RWPE1 (cell line): ENCODE measurements at regions not wholly inside any gene's neighbourhood (a gene's known extent, or its start where the extent isn't known, plus 50 kb on each side); places are given as distances from the start of the nearest gene placed in this dataset.
"Not testable (repeated sequence)": the region's sequence is repeated elsewhere in the genome, so short reads cannot be mapped to it uniquely, and the experiment has no call there.

Experiments
- CTCF ChIA-PET: fragments of 350-600 bp; sonication (Branson Sonifier 250); formaldehyde crosslinking; extraction: SDS; loops from one replicate; lab custom pipeline; 2021; lab: Yijun Ruan, JAX
- POLR2A ChIA-PET: fragments of 400-600 bp; formaldehyde crosslinking; extraction: SDS; loops from one replicate; lab custom pipeline; 2020; ENCODE audit warnings: antibody characterized with exemption; ENCODE audit not compliant: low non-redundant PET; lab: Yijun Ruan, JAX
- DNase-seq: peaks from one replicate; pipeline ENCODE4 v3.0.0; 2012; ENCODE audit warnings: low spot score
- H3K27ac ChIP-seq: fragments of 450-650 bp; 2 replicates; pipeline ENCODE4 v1.5.1; 2017
- TF ChIP-seq, protein P1 (sequence below): fragments of 450-650 bp; conservative IDR thresholded peaks from 2 replicates; pipeline ENCODE4 v1.5.1; 2017; ENCODE audit warnings: low read depth, mild to moderate bottlenecking

DNA sequence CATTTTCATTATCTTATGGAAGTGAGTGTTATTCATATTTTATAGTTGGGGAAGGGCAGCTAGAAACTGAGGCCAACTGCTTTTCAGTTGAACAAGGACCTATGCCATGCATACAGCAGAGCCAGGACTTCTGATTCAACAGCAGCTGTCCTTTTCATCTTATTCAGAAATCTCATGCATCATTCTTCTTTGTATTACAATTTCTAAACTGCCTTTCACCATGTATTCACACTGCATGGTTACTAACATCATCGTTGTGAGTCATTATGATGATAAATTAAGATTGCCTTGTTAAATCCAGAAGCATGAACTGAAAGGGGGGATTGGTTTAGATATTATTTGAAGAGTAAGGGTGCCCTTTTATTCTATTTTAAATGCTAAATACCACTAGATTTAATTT is 1470.1 kb upstream of the GOT2 start:
- TF ChIP-seq, protein P1, sequence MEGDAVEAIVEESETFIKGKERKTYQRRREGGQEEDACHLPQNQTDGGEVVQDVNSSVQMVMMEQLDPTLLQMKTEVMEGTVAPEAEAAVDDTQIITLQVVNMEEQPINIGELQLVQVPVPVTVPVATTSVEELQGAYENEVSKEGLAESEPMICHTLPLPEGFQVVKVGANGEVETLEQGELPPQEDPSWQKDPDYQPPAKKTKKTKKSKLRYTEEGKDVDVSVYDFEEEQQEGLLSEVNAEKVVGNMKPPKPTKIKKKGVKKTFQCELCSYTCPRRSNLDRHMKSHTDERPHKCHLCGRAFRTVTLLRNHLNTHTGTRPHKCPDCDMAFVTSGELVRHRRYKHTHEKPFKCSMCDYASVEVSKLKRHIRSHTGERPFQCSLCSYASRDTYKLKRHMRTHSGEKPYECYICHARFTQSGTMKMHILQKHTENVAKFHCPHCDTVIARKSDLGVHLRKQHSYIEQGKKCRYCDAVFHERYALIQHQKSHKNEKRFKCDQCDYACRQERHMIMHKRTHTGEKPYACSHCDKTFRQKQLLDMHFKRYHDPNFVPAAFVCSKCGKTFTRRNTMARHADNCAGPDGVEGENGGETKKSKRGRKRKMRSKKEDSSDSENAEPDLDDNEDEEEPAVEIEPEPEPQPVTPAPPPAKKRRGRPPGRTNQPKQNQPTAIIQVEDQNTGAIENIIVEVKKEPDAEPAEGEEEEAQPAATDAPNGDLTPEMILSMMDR: no peak
- ChIA-PET CTCF (interaction anchor here (0.5 to 0.6 kb wide), 2 partner anchors 12 to 508 kb away, joined by 3 to 4 read pairs; no protein-coding TSS in a partner anchor), POLR2A (no interaction called here)
- H3K27ac ChIP-seq: no peak overlapping the region
- peak; percentile 1 for DNase-seq

DNA sequence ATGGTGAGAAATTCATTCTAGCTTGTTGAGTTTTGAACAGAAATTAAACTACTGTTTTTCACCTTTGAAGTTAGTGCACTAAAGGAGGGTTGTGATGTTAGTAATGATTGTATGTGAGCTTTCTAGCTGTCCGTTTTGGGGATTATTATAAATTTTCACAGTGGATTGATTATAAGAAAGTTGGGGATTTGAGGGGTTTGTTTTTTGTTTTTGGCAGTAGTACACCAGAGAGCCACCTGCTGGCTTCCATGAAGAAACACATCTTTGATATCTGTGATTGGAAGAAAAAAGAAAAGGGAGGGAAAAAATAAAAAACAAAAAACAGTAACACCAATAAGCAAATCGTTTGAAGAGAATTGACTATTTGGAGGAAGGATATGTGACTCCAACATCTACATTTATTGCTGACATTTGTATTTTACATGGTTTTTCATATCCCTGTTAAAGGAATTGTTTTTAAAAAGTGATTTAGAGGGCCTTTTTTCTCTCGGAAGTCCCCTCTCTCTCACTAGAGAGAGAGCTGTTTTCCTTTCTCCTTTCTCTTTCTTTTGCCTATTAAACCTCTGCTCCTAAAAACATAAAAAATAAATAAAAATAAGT is 1469.5 kb upstream of the GOT2 start:
- POLR2A ChIA-PET: no interaction called here
- H3K27ac ChIP-seq: no peak overlapping the region
- TF ChIP-seq, protein P1: peak; percentile 17; the same call in 1 of the 2 replicates
- CTCF ChIA-PET: interaction anchor here (0.7 to 0.8 kb wide), 5 partner anchors 11 to 1199 kb away, joined by 3 to 12 read pairs (median 3); no protein-coding TSS in a partner anchor
- peak; percentile 5 for DNase-seq

DNA sequence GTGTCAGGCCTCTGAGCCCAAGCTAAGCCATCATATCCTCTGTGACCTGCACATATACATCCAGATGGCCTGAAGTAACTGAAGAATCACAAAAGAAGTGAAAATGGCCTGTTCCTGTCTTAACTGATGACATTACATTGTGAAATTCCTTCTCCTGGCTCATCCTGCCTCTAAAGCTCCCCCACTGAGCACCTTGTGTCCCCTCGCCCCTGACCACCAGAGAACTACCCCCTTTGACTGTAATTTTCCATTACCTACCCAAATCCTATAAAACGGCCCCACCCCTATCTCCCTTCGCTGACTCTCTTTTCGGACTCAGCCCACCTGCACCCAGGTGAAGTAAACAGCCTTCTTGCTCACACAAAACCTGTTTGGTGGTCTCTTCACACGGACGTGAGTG is 1466.6 kb upstream of the GOT2 start:
- H3K27ac ChIP-seq, POLR2A ChIA-PET, CTCF ChIA-PET, DNase-seq: not testable (repeated sequence)

DNA sequence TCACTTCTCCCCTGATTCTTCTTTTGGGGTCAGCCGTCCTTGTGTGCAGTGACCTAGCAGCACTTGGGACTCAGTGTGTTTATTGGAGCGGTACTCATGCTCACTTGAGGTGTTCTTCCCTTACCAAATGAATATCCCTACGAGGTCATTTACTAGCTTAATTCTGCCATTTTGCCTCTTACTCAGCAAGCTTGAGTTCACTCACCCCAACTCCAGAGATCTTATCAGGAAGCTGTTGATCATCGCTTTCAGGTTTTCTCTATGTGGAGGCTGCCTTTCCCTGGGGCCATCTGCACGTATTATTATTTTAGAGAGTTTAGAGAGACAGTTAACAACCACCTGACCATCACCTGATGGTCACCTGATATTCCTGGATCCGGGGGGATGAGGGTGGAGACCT is 1466.0 kb upstream of the GOT2 start:
- ChIA-PET POLR2A (no interaction called here), CTCF (no interaction called here)
- no peak overlapping the region for H3K27ac ChIP-seq
- TF ChIP-seq, protein P1: no peak
- no peak for DNase-seq

DNA sequence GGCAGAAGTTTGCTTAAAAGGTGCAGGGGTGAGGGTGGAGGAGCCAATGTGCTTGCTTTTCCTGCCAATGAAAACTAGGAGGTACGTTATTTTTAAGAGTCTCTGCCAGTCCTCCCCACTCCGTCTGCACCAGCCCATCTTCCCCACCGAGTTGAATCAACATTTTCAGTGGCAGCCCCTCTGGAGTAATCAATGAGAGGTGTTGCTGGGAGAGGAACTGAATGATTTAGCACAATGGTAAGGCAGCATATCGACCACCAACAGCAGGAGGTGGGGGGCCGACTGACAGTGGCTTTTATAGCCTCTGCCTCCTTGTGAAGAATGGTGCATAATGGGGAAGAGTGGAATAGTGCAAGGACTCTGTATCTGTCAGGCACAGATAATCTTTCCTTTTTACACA is 1465.0 kb upstream of the GOT2 start:
- ChIA-PET CTCF (no interaction called here), POLR2A (no interaction called here)
- TF ChIP-seq, protein P1: no peak
- no peak overlapping the region for H3K27ac ChIP-seq
- DNase-seq: no peak

DNA sequence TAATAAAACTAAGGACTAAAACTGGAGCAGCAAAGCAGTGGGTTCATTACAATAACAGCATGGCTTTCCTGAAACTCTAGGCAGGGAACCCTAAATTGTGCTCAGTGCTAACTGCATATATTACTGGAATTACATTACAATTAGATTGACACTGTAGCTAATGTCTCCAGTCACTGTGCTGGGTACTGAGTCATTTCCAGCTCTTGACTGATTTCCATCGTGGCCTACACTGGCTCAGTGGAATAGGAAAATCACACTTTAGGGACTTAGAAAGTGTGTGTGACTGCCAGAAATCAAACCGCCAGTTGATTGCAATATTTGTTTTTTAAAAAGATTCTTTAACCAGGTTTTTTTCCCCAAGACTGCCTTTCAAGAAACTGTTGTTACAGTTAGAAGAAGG is 1447.4 kb upstream of the GOT2 start:
- ChIA-PET POLR2A (no interaction called here), CTCF (no interaction called here)
- no peak for DNase-seq
- H3K27ac ChIP-seq: no peak overlapping the region
- TF ChIP-seq, protein P1: no peak

DNA sequence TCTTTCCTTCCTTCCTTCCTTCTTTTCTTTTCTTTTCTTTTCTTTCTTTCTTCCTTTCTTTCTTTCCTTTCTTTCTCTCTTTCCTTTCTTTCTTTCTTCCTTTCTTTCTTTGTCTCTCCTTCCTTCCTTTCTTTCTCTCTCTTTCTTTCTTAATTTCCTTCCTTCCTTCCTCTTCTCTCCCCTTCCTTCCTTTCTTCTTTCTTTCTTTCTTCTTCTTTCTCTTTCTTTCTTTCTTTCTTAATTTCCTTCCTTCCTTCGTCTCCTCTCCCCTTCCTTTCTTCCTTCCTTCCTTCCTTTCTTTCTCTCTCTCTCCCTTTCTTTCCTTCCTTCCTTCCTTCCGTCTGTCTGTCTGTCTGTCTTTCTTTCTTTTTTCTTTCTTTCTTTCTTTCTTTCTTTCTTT is 1446.5 kb upstream of the GOT2 start:
- no peak overlapping the region for H3K27ac ChIP-seq
- ChIA-PET CTCF (no interaction called here), POLR2A (no interaction called here)
- DNase-seq: no peak
- TF ChIP-seq, protein P1: no peak
